ENCODE measurements at regions not wholly inside any gene's neighbourhood (a gene's known extent, or its start where the extent isn't known, plus 50 kb on each side); places are given as distances from the start of the nearest gene placed in this dataset.
"Not testable (repeated sequence)": the region's sequence is repeated elsewhere in the genome, so short reads cannot be mapped to it uniquely, and the experiment has no call there.

DNA sequence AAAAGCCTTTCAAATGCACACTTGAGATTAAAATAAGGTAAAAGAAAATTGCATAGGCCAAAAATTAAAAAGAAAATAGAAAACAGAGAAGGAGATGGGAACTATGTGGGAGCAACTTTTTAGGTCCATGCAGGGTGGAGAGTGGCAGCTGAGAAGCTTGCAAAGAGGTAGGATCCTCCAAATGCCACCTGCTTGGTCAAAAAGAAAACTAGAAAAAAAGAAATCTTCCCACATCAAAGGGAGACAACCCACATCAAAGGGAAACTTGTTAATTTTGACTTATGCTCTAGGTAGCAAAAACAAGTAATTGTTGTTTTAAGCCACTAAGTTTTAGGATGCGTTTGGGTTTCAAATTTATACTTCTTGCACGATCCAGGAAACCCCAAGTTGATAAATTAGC is 342.9 kb downstream of the IL20RB start:
- DNase-seq (ENCODE audit: low spot score) = no peak

DNA sequence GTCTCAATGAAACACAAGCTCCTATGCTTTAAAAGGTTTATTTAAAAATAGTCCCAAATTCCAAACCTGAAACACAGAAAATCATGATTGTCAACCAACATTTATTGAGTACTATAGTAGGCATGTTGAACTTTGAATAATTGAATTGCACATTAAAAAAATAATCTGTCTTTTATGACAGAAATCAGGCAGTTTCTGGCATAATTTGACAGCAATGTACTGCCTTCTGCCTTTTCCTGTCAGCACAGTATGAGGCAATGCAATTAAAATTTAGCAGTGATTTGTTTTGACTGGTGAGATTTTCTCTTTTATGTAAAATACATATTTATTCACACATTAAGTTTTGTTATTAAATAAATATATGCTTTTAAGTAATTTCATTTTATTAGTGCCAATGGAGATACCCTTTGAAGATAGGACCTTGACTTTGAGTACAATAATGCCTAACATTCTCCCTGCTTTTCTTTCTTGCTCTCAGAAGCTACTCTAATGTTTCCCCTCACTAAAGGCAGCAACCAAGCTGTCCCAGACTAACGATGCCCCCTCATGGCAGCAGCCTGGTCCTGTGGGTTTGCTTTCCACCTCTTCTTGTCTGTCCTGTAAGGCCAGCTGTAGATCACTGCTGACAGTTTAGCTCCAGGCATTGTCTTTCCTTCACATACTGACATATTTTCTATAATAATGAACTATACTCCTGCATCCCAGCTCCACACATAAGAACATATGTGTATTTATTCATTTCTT is 346.7 kb downstream of the IL20RB start:
- no peak for DNase-seq (ENCODE audit: low spot score)

DNA sequence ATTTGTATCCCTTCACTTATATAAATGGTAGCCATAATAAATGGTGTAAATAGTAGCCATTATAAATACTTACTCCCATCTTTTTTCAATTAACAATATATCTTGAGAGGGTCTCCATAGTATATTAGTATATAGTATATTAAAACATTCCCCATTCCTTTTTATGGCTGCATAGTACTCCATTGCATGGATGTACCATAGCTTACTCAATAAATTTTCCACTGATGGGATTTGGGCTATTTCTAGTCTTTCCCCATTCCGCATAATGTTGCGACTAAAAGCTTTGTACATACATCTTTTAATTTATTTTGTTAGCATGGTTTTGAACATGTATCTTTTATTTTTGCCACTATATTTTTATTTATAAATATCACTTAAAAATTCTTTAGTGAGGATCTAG is 366.3 kb downstream of the IL20RB start:
- no peak for DNase-seq (ENCODE audit: low spot score)

DNA sequence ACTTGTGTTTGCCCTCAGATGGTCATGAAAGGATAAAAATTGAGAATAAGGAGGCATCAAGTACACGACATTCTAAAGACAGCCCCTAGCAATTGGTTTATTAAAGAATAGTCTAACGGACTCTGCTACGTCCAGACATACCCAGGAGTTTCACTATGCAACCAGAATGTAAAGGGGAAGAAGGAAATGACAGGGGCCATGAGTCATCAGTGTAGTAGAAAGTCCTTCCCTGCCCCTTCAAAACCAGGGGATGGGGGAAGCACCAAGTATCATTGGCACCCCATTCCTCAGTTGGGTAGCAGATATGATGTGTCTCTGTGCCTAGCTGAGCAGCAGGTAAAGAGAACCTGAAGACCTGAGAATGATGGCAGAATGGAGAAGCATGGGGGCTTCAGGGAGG is 367.4 kb downstream of the IL20RB start:
- DNase-seq (ENCODE audit: low spot score) = no peak

DNA sequence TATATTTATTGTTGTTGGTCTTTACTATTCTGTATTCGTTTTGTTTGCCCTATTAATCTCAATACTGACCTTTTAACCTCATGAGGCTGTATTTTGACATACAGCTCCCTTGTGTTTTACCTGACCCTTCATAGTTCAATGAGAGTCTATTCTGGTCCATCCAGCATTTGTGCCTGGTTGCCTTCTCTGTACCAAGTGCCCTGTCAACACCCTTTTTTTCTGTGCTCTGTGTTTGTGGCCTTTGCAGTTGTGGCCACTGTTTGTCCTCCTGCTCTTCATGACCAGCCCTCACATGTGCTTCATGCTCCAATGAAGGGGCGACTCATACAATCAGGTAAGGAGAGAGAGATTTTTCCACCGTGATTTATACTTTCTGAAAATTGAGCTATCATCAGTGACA is 368.2 kb downstream of the IL20RB start:
- DNase-seq (ENCODE audit: low spot score) = no peak

DNA sequence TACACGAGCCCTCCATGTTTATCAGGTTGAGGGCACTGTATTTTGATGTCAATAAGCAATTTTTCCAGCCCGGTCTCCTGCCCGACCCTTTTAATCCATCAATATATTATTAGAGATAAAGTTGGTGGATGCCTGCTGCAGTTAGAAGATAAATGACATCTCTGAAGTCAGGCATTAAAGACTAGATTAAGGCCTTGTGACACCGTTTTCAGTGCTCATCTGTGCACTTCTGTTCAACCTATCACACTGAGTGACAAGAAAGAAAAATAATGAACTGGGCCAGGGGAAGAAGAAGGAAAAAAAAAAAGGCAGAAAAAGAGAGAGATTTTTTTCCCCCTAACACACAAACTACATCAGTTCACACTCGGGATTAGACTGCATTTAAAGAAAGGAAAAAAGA is 371.8 kb downstream of the IL20RB start:
- DNase-seq (ENCODE audit: low spot score) = no peak

DNA sequence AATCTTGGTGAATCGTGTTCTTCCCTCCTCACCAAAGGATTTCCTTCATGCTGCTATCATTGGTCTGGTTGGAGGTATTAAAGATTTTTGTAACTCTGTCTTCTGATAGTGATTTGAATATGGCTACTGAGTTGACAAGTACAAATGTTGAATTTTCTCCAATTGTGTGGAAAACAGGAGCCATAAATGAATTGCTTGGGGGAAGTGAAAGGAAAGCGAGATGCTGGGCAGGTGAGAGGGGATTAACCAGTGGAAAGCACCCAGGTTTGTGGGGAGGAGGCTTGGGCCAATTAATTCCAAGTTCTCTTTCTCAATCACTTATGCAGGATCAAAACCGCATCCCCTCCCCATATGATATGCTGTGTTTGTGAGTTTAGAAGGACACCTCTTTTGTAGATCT is 372.5 kb downstream of the IL20RB start:
- DNase-seq (ENCODE audit: low spot score) = no peak

DNA sequence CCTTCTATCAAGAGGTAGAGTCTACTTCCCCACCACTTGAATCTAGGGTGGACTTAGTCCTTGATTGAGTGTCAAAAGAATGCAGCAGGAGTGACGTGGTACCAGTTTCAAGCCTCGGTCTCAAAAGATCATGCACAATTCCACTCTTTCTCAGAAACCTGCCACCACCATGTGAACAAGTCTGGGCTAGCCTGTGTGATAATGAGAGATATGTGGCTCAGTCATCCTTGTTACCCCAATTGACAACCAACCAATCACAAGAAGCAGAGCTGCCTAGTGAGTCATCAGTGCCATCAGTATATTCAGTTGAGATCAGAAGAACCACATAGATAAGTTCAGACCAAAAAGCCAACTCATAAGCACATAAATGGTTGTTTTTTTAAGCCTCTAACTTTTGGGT is 374.5 kb downstream of the IL20RB start:
- no peak for DNase-seq (ENCODE audit: low spot score)

DNA sequence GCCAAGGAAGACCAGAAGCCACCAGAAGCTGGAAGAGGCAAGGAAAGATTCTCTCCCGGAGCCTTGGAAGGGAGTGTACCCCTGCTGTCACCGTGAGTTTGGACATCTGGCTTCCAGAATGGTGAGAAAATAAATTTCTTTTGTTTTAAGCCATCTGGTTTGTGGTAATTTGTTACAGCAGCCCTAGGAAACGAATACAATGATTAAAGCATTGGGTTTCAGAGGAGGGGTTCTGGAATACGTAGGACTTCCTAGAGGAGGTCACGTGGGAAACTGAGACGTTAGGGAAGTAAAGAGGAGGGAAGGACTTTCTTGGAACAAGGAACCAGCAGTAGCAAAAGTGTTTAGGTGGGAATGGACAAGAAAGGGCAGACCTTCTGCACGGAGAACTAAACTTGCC is 377.7 kb downstream of the IL20RB start:
- no peak for DNase-seq (ENCODE audit: low spot score)

DNA sequence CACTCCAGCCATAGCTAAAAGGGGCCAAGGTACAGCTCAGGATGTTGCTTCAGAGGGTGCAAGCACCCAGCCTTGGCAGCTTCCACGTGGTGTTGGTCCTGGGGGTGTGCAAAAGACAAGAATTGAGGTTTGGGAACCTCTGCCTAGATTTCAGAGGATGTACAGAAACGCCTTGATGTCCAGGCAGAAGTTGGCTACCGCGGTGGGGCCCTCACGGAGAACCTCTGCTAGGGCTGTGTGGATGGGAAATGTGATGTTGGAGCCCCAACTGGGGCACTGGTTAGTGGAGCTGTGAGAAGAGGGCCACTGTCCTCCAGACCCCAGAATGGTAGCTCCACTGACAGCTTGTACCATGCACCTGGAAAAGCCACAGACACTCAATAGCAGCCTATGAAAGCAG is 380.6 kb downstream of the IL20RB start:
- not testable (repeated sequence) for DNase-seq (ENCODE audit: low spot score)

DNA sequence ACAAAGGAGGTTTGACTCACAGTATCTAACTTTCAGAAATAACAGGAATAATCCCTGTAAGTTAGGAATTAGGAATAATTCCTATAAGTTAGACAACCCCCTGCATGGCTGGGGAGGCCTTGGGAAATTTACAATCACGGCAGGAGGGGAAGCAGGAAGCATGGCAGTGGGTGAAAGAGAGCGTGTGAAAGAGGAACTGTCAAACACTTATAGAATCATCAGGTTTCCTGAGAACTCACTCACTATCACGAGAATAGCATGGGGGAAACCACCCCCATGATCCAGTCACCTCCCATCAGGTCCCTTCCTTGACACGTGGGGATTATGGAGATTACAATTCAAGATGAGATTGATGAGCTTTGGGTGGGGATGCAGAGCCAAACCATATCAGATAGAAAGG is 385.5 kb downstream of the IL20RB start:
- DNase-seq (ENCODE audit: low spot score) = no peak

DNA sequence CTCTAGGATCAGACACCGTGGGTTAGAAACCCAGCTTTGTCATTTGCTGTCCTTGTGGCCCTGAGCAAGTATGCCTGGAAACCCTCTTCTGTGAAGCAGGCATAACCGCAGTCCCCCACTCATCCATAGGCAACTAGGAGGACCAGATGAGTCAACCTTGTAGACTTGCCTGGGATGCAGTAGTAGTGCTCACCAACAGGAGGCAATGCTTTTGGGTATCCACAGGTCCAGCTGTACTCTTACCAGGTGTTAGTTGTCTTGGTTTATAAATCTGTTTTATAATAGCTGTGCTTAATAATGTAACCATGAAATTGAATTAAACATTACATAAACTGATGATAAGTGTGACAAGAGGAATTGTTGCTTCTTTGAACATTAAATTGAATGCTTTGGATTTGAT is 389.3 kb downstream of the IL20RB start:
- DNase-seq (ENCODE audit: low spot score) = no peak

DNA sequence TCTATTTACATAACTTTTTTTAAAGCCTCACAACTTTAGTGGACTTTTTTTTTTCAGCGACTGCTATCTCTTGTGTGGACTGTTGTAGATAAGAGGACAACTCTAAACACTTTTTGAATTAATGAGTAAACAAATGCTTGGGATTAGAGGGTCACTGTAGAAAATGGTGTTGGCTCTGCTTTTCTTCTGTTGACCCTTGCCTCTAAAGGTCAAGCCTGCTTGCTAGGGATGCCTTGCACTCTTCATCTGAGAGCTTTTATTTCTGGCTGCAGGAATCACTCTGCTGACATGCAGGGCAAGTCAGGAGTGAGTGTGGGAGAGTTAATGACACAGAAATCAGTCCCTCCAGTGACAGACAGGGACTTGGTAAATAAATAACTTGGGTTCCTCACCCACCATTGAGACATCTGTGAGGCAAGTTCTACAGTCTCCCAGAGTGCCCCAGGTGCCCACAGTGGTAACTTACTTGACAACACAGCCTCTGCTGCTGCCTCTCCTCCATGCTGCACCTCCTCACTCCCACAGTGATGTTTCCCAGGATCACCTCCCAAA is 390.1 kb downstream of the IL20RB start:
- no peak for DNase-seq (ENCODE audit: low spot score)

DNA sequence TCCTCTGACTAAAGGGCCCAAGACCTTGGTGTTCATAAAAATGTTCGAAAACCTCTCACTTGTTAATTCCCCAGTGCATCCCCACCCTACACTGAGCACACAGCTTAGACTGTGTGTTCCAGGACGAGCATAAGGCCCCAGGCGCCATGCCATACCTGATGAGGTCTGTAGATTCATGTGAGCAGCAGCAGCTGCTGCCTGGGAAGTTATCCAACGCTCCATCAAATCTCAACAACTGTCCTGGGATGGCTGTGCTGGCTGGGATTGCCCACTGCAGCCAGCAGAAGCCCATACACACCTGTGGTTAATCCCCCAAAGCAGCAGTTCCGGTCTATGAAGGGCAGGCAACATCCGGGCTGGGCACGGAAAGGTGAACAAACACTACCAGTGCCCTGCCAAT is 391.2 kb downstream of the IL20RB start:
- no peak for DNase-seq (ENCODE audit: low spot score)

DNA sequence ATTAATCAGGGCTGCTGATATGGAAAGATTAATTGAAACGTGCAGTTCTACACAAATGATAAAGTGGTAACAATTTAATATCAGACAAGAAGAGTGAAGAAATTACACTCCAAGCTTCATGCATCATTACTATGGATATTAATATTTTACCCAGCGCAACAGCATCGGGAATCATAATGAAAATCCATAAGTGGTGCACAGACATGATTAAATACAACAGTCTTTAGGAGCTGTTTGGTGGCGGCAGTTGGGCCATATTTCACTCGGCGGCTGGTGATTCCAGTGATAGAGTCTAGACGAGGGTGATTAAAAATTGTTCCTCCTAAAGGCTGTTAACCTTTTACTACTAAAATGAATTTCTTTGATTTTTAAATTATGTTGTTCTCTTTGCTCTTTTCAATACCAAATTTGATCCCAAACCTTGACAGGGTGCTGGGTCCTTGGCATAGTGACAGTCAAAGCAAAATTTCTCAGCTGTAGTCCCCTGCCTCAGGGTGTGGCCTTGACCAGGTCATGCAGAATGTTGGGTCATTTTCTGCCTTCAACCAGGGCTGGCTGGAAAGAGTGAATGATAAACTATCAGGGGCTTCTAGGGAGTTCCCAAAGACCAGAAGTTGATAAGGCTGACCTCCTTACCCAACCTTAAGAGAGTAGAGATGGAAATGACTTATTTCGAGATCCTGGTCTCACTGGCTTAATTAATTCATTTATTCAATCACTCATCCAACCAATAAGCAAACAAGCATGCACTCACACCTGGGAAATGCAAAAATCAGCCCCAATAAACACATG is 392.0 kb downstream of the IL20RB start:
- no peak for DNase-seq (ENCODE audit: low spot score)

DNA sequence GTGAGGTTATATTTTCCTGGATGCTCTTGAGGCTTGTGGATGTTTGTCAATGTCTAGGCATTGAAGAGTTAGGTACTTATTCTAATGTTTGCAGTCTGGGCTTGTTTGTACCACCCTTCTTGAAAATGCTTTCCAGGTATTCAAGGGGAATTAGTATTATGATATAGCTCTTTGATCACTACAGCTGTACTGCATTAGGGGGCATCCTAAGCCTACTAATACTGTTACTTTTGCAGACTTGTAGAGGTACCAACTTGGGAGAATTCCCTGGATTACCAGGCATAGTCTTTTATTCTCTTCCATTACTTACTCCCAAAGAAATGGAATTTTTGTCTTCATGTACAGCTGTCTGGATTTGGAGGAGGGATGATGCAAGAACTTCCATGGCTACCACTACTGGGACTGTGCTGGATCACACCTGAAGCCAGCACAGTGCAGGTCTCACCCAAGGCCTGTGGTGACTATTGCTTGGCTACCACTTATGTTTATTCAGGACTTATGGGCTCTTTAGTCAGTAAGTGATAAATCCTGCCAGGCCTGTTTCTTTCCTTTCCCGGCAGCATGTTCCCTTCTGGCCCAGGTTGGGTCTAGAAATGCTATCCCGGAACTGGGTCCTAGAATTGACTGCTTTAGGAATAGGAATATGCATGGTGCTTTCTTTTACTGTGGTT is 402.9 kb downstream of the IL20RB start:
- no peak for DNase-seq (ENCODE audit: low spot score)

DNA sequence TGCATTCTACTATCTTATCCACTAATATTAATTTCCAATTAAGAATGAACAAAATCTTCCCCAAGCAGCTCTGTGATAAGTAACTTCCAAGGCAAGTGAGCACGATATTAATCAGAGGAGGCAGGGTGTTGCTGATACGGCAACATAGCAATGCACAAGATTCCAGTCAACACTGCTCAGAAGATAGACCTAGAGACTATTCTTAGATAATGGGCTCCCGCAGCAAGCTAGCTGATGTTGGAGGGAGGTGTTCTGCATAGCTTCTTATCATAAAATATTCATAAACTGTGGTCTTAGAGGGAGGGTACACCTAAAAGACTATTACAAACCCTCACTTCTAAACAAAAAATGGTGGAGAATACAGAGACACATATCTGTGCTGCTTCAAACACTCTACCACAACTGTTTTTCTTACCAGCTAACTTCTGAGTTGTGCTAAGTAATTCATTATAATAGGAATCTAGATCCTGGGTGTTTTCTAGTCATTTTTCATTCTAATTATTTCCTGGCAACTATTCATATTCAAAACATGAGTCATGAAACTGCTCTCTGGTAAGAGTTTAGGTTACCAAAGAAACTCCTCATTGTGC is 382.0 kb upstream of the SOX14 start:
- DNase-seq (ENCODE audit: low spot score) = no peak

DNA sequence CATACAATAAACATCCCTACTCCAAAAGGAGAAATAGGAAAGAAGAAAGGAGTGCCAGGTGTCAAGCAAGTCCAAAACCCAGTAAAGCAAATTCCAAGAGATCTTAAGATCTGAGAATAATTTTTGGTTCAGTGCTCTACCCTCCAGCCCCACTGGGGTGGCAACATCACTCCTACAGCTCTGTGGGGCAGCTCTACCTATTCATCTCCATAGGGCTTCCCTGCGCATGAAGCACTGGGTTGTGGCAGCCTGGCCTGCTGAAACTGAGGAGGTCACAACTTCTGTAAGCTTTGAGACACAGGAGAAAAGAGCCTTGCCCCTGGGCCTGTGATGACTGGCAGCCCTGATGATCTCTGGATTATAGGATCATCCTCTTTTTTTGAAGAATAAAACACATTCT is 378.2 kb upstream of the SOX14 start:
- no peak for DNase-seq (ENCODE audit: low spot score)

DNA sequence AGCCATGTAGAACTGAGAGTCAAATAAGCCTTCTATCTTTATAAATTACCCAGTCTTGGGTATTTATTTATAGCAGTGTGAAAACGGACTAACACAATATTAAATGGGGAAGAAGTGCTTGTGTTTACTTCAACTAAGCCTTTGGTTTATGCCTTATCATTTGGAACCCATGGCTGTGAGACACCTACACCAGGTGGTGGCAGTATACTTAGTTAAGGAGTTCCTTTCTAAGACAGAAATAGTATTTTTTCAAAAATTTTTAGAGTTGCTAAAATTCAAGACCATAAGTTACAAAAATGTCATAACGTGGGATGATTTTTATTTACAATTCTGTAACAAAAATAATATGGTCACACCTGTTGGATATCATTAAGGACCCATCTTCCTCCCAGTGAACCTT is 354.5 kb upstream of the SOX14 start:
- DNase-seq (ENCODE audit: low spot score) = no peak

DNA sequence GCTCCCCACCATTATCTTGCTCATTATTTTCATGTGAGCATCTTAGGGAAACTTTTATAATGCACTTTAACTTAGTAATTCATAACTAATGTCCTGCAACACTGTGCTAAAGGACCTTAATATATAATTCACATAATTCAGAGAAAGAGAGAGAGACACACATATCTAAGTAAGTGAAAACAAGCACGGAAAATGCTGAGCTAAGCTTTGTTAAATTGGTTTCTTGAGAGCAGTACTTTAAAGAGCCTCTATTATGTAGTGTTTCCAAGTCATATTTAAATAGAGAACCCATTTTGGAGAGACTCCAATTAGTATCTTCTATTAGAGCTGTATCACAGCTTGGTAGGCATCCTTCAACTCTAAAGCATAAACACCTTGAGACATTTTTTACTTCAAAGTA is 354.1 kb upstream of the SOX14 start:
- DNase-seq (ENCODE audit: low spot score) = no peak

DNA sequence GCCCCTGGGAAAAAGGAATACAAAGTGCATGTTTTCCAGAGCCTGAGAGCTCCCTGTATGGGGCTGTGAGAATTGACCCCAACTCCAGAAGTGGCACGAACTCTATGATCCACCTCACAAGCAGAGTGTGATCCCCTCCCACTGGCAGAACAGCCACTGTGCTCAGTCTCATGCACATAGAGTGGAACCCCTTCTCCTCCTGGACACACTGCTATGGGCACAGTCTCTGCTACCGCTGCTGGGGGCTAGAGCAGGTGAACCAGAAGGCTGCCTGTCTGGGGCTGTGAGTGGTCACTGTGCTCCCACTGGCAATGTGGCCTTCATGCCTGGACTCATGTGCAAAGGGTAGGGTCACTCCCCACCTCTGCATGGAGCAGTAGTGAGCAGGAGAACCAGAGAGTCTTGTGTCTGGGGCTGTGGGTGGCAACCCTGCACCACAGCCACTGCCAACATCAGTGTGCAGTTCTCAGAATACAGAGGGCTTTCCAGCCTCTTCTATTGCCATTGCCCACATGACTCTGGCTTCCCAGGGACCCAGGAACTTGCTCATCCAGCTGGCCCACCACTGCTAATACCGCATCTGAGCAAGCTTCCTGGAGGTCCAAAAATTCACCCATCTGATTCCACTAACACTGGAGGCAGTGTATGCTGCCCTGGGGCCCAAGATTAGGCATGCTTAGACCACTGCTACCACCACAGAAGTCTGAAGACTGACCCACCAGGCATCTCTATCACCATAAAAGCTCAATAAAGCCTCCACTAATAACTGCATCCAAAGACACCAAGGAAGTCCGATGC is 343.7 kb upstream of the SOX14 start:
- DNase-seq (ENCODE audit: low spot score) = no peak

DNA sequence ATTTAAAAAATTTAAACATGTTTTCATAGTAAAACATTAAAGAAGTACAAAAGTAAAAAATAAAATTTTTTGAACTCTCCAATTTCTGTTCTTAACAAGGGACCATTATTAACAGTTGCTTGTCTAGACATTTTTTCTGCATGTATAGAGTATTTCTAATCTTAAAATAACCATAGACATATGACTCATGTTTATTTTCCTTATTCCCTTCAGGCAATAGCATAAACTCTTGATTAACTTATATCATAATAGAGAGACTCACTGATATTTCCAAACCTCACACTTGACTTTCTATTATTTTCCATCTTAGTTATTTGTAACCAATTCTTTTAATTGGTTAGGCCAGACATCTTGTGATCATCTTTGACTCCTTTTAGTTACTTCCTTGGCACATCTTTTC is 325.6 kb upstream of the SOX14 start:
- DNase-seq (ENCODE audit: low spot score) = no peak

Measured in HuH-7 (cell line).